ENCODE measurements at regions not wholly inside any gene's neighbourhood (a gene's known extent, or its start where the extent isn't known, plus 50 kb on each side); places are given as distances from the start of the nearest gene placed in this dataset.

- TF ChIP-seq, protein P1, sequence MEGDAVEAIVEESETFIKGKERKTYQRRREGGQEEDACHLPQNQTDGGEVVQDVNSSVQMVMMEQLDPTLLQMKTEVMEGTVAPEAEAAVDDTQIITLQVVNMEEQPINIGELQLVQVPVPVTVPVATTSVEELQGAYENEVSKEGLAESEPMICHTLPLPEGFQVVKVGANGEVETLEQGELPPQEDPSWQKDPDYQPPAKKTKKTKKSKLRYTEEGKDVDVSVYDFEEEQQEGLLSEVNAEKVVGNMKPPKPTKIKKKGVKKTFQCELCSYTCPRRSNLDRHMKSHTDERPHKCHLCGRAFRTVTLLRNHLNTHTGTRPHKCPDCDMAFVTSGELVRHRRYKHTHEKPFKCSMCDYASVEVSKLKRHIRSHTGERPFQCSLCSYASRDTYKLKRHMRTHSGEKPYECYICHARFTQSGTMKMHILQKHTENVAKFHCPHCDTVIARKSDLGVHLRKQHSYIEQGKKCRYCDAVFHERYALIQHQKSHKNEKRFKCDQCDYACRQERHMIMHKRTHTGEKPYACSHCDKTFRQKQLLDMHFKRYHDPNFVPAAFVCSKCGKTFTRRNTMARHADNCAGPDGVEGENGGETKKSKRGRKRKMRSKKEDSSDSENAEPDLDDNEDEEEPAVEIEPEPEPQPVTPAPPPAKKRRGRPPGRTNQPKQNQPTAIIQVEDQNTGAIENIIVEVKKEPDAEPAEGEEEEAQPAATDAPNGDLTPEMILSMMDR (IDR thresholded peaks at IDR 0.05): no peak
- no peak for TF ChIP-seq POLR2AphosphoS5 (IDR thresholded peaks at IDR 0.05)
- no peak for TF ChIP-seq POLR2A (IDR thresholded peaks at IDR 0.05)
- no peak for TF ChIP-seq EP300 (IDR thresholded peaks at IDR 0.05)
Observed at GRCh38 chr5:136423944-136424606, 58.7 kb upstream of the TRPC7 start.
